Ovary (tissue), 7 donors: ENCODE measurements at regions not wholly inside any gene's neighbourhood (a gene's known extent, or its start where the extent isn't known, plus 50 kb on each side); places are given as distances from the start of the nearest gene placed in this dataset.

Source experiments
- DNase-seq, 5 donors: peaks; one replicate each; pipeline ENCODE4 v3.0.0-alpha.2; 2019 to 2020
- H3K27ac ChIP-seq, 2 donors: fragments of 200-600 bp; one replicate each; pipeline versions ENCODE4 v1.5.1 to v1.8.0; 2019 to 2022
- H3K27me3 ChIP-seq: fragments of 200-600 bp; one replicate; pipeline ENCODE4 v1.8.0; 2022
- H3K36me3 ChIP-seq: fragments of 200-600 bp; sonication (generic); one replicate; pipeline ENCODE4 v1.5.1; 2019
- H3K4me1 ChIP-seq: one replicate; pipeline ENCODE4 v1.8.1; 2013; ENCODE audit warnings: mild to moderate bottlenecking, moderate library complexity; ENCODE audit not compliant: insufficient read depth
- H3K4me3 ChIP-seq: fragments of 200-600 bp; sonication (generic); one replicate; pipeline ENCODE4 v1.5.1; 2017
- H3K9me3 ChIP-seq, 2 donors: fragments of 200-600 bp in 1 of 2; sonication (generic) in 1 of 2; one replicate each; pipeline versions ENCODE4 v1.5.1 to v1.8.1; 2013 to 2019; ENCODE audit warnings: mild to moderate bottlenecking in 1 of 2, moderate library complexity in 1 of 2
- CTCF ChIP-seq, 3 donors: fragments of 450-650 bp in 2 of 3; fragments of 200-600 bp in 1 of 3; IDR thresholded peaks; one replicate each; pipeline versions ENCODE4 v1.5.1 to v1.8.0; 2016 to 2022; ENCODE audit warnings: antibody characterized with exemption in 3 of 3, mild to moderate bottlenecking in 1 of 3
- EP300 ChIP-seq: sonication (generic); formaldehyde crosslinking; IDR thresholded peaks from one replicate; pipeline ENCODE4 v1.6.1; 2017; ENCODE audit warnings: antibody characterized with exemption
- POLR2A ChIP-seq: fragments of 450-650 bp; IDR thresholded peaks from one replicate; pipeline ENCODE4 v1.6.1; 2017; ENCODE audit warnings: antibody characterized with exemption, mild to moderate bottlenecking, moderate library complexity
- WGBS, 3 donors: extraction: QIAGEN DNeasy Blood & Tissue Kit in 1 of 3; methylation state at CpG; one replicate each; pipeline versions ENCODE4 v1.1.5 to v1.1.7; 2013 to 2017; 5-methylcytosine and 5-hydroxymethylcytosine counted together
- intact Hi-C, 4 donors: fragments of 100-400 bp; cut with DNase I; formaldehyde crosslinking; loops; one replicate each; pipeline versions ENCODE4 v1.11.0 to v1.15.1; 2022 to 2023
- donor health status: DM: no; HTN: no; CAD: no; lungs with moderate emphysema.
- donor health status: DM: no; HTN: no; CAD: no.
- donor health status: Bipolar disorder and iron deficiency.
- donor health status: DM: no; HTN: no; CAD: no.
- donor health status: DM: yes; HTN: yes; CAD: no.

- no peaks in the 10 kb centered on the region for H3K36me3 ChIP-seq
- intact Hi-C loops = loop anchor here in 2 of 4 donors (10.0 kb wide), 2 partner anchors 810 to 1040 kb away; no protein-coding TSS in a partner anchor
- no peak for TF ChIP-seq POLR2A
- no peaks in the 10 kb centered on the region for H3K9me3 ChIP-seq
- H3K4me3 ChIP-seq = no peak overlapping the region
- H3K4me1 ChIP-seq = no peaks in the 10 kb centered on the region
- H3K27me3 ChIP-seq = no peaks in the 10 kb centered on the region
- DNase-seq = no peak
- H3K27ac ChIP-seq = no peak overlapping the region
- WGBS, 3 donors = 95 to 98% (median 96%) methylated on average over 2 of the region's 2 CpGs
Observed at GRCh38 chr4:17325098-17325497, 186.8 kb downstream of the QDPR start.

- intact Hi-C loops = loop anchor here in 2 of 4 donors (10.0 kb wide), 2 partner anchors 810 to 1040 kb away; no protein-coding TSS in a partner anchor
- H3K27me3 ChIP-seq = no peaks in the 10 kb centered on the region
- H3K36me3 ChIP-seq = no peaks in the 10 kb centered on the region
- WGBS, 3 donors = 10 to 11% (median 11%) methylated on average over 11 of the region's 11 CpGs
- peak; percentile 13 to 41 (median 35) for DNase-seq
- no peaks in the 10 kb centered on the region for H3K4me1 ChIP-seq
- TF ChIP-seq POLR2A (no peak), CTCF (IDR thresholded peaks at IDR 0.05) (peak in 2 of 3 donors; percentile 25 to 52)
- H3K9me3 ChIP-seq = no peaks in the 10 kb centered on the region
- H3K27ac ChIP-seq = no peak overlapping the region
- no peak overlapping the region for H3K4me3 ChIP-seq
Observed at GRCh38 chr4:17324386-17324830, 187.5 kb downstream of the QDPR start.

GRCh38 chr4:17323554-17324385, 188.1 kb downstream of the QDPR start:
- WGBS, 3 donors = 34 to 58% (median 46%) methylated on average over 10 of the region's 10 CpGs
- no peaks in the 10 kb centered on the region for H3K36me3 ChIP-seq
- H3K4me3 ChIP-seq = no peak overlapping the region
- TF ChIP-seq POLR2A (no peak), CTCF (IDR thresholded peaks at IDR 0.05) (no peak), EP300 (no peak)
- DNase-seq = no peak
- H3K27ac ChIP-seq = no peak overlapping the region
- H3K9me3 ChIP-seq = no peaks in the 10 kb centered on the region
- no peaks in the 10 kb centered on the region for H3K4me1 ChIP-seq
- intact Hi-C loops = loop anchor here in 2 of 4 donors (10.0 kb wide), 2 partner anchors 809 to 1039 kb away; no protein-coding TSS in a partner anchor
- no peaks in the 10 kb centered on the region for H3K27me3 ChIP-seq

- H3K4me1 ChIP-seq = no peaks in the 10 kb centered on the region
Observed at GRCh38 chr4:17322514-17322913, 189.4 kb downstream of the QDPR start.

More at GRCh38 chr4:17322514-17322913, 189.4 kb downstream of the QDPR start:
- Histone ChIP-seq H3K27ac (no peak overlapping the region), H3K36me3 (no peaks in the 10 kb centered on the region), H3K4me3 (no peak overlapping the region), H3K27me3 (no peaks in the 10 kb centered on the region), H3K9me3 (no peaks in the 10 kb centered on the region)
- no peak for DNase-seq
- intact Hi-C loops = loop anchor here in 2 of 4 donors (10.0 kb wide), 2 partner anchors 808 to 1038 kb away; no protein-coding TSS in a partner anchor
- TF ChIP-seq CTCF (IDR thresholded peaks at IDR 0.05) = no peak
- TF ChIP-seq POLR2A = no peak
- no peak for TF ChIP-seq EP300
